ENCODE measurements at regions not wholly inside any gene's neighbourhood (a gene's known extent, or its start where the extent isn't known, plus 50 kb on each side); places are given as distances from the start of the nearest gene placed in this dataset.

- no peak overlapping the region for H3K27ac Mint-ChIP-seq
- Histone ChIP-seq H3K79me2 (replicated peaks; ENCODE audit: insufficient read depth) (no peaks in the 10 kb centered on the region), H3K4me3 (no peak overlapping the region), H2AFZ (no peak overlapping the region), H3K4me1 (ENCODE audit: insufficient read depth) (peaks cover 19% of the 10 kb centered on the region; the same call in 1 of the 2 replicates), H3F3A (replicated peaks; ENCODE audit: low read depth) (no peaks in the 10 kb centered on the region), H4K20me1 (replicated peaks; ENCODE audit: insufficient read depth) (no peaks in the 10 kb centered on the region), H3K36me3 (ENCODE audit: insufficient read depth) (no peaks in the 10 kb centered on the region), H3K27me3 (ENCODE audit: insufficient read depth) (no peaks in the 10 kb centered on the region), H3K4me2 (no peak overlapping the region), H3K27ac (ENCODE audit: low read depth) (no peak overlapping the region), H3K9me2 (ENCODE audit: insufficient read depth) (peaks cover 7% of the 10 kb centered on the region; the same call in 1 of the 2 replicates)
- no peaks in the 10 kb centered on the region for H3K9me3 Mint-ChIP-seq
- peaks cover 12% of the 10 kb centered on the region; the same call in 2 of the 3 replicates for H3K4me1 Mint-ChIP-seq
- no peak overlapping the region for H3K4me3 Mint-ChIP-seq
- peaks cover 1% of the 10 kb centered on the region for H3K27me3 Mint-ChIP-seq (ENCODE audit: insufficient read depth, low read depth, poor library complexity)
- ATAC-seq (no peak), DNase-seq (ENCODE audit: low spot score) (no peak)
- TF ChIP-seq POLR2AphosphoS5 (IDR thresholded peaks at IDR 0.05; ENCODE audit: low read depth), result no peak
- TF ChIP-seq REST (IDR thresholded peaks at IDR 0.05; ENCODE audit: unreplicated experiment), result no peak
- no peak for TF ChIP-seq ZNF114 (CRISPR knock-in tag; IDR thresholded peaks at IDR 0.05)
- no peak for TF ChIP-seq ZNF331 (CRISPR knock-in tag; IDR thresholded peaks at IDR 0.05; ENCODE audit: low read depth)
- H3K36me3 Mint-ChIP-seq (ENCODE audit: low read depth), result no peaks in the 10 kb centered on the region
These were observed 117.5 kb downstream of the TRIB2 start for GRCh38 chr2:12834239-12834638.

- H3K79me2 ChIP-seq (replicated peaks; ENCODE audit: insufficient read depth), result no peaks in the 10 kb centered on the region
- no peaks in the 10 kb centered on the region for H3K36me3 ChIP-seq (ENCODE audit: insufficient read depth)
- no peak overlapping the region for H3K4me3 ChIP-seq
- TF ChIP-seq REST (IDR thresholded peaks at IDR 0.05; ENCODE audit: unreplicated experiment), result no peak
- no peak for TF ChIP-seq ETS1 (IDR thresholded peaks at IDR 0.05)
- peaks cover 4% of the 10 kb centered on the region; the same call in 2 of the 3 replicates for H3K4me1 Mint-ChIP-seq
- H4K20me1 ChIP-seq (replicated peaks; ENCODE audit: insufficient read depth), result no peaks in the 10 kb centered on the region
- H3K9me3 Mint-ChIP-seq, result no peaks in the 10 kb centered on the region
- DNase-seq (ENCODE audit: low spot score) (no peak), ATAC-seq (no peak)
- no peak overlapping the region for H3K27ac ChIP-seq (ENCODE audit: low read depth)
- no peak overlapping the region for H3K27ac Mint-ChIP-seq
- peaks cover 7% of the 10 kb centered on the region; the same call in 1 of the 2 replicates for H3K9me2 ChIP-seq (ENCODE audit: insufficient read depth)
- H2AFZ ChIP-seq, result peak overlapping the region; percentile 72
- H3K4me3 Mint-ChIP-seq, result no peak overlapping the region
- H3K36me3 Mint-ChIP-seq (ENCODE audit: low read depth), result no peaks in the 10 kb centered on the region
- no peaks in the 10 kb centered on the region for H3K27me3 ChIP-seq (ENCODE audit: insufficient read depth)
- H3F3A ChIP-seq (replicated peaks; ENCODE audit: low read depth), result no peaks in the 10 kb centered on the region
- H3K4me2 ChIP-seq, result no peak overlapping the region
- peaks cover 1% of the 10 kb centered on the region for H3K27me3 Mint-ChIP-seq (ENCODE audit: insufficient read depth, low read depth, poor library complexity)
- peaks cover 6% of the 10 kb centered on the region; the same call in 1 of the 2 replicates for H3K4me1 ChIP-seq (ENCODE audit: insufficient read depth)
These were observed 119.0 kb downstream of the TRIB2 start for GRCh38 chr2:12835733-12836132.
